ENCODE measurements at regions not wholly inside any gene's neighbourhood (a gene's known extent, or its start where the extent isn't known, plus 50 kb on each side); places are given as distances from the start of the nearest gene placed in this dataset.
"Not testable (repeated sequence)": the region's sequence is repeated elsewhere in the genome, so short reads cannot be mapped to it uniquely, and the experiment has no call there.

- H3K4me3 ChIP-seq (ENCODE audit: low read depth, low read length): no peak overlapping the region
- no peak for DNase-seq (ENCODE audit: low read depth)
- no peak for TF ChIP-seq CTCF (IDR thresholded peaks at IDR 0.05; ENCODE audit: insufficient read depth, low read depth, low read length, missing control alignments)
These were observed 316.5 kb upstream of the ADAMTS9 start for GRCh38 chr3:65004306-65004705.

DNA sequence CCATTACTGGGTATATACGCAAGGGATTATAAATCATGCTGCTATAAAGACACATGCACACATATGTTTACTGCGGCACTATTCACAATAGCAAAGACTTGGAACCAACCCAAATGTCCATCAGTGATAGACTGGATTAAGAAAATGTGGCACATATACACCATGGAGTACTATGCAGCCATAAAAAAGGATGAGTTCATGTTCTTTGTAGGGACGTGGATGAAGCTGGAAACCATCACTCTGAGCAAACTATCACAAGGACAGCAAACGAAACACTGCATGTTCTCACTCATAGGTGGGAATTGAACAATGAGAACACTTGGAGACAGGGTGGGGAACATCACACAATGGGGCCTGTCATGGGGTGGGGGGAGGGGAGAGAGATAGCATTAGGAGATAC is 313.3 kb upstream of the ADAMTS9 start:
- DNase-seq (ENCODE audit: low read depth); H3K4me3 ChIP-seq (ENCODE audit: low read depth, low read length): not testable (repeated sequence)

GRCh38 chr3:64998317-64998716 is 310.5 kb upstream of the ADAMTS9 start:
- TF ChIP-seq CTCF (IDR thresholded peaks at IDR 0.05; ENCODE audit: insufficient read depth, low read depth, low read length, missing control alignments): no peak
- H3K4me3 ChIP-seq (ENCODE audit: low read depth, low read length): no peak overlapping the region
- no peak for DNase-seq (ENCODE audit: low read depth)

DNA sequence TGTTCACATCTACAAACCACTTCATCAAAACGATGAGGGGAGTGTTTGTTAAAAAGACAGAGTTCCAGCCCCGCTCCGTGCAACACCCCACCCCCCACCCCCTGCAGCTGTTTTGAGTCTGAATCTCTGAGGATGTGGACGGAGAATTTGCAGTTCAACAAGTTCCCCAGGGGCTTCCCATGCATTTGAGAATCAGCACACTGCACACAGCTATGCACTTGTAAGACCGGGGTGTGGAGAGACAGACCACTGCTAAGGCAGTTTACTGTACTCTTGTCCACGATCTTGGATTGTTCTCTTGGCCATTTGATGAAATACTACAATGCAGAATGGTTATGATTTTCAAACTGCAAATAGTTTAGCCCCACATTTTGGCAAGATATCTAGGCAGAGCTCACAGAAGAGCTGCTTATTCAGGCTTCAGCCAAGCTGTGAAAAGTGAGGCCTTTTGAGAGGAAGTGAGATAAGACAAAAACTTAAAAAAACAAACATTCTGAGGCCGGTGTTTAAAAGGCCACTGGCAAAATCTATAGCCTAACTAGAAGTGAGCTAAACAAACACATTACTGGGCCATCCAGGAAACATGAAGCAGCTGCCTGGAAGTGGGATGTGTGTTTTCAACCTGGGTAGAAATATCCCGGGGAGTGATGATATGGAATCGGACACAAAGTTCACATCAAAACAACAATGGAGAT is 308.2 kb upstream of the ADAMTS9 start:
- TF ChIP-seq CTCF (IDR thresholded peaks at IDR 0.05; ENCODE audit: insufficient read depth, low read depth, low read length, missing control alignments): no peak

GRCh38 chr3:64993781-64994180 is 306.0 kb upstream of the ADAMTS9 start:
- TF ChIP-seq CTCF (IDR thresholded peaks at IDR 0.05; ENCODE audit: insufficient read depth, low read depth, low read length, missing control alignments): no peak
- no peak for DNase-seq (ENCODE audit: low read depth)
- H3K4me3 ChIP-seq (ENCODE audit: low read depth, low read length): no peak overlapping the region

More for the DNA sequence above, 308.2 kb upstream of the ADAMTS9 start:
- no peak overlapping the region for H3K4me3 ChIP-seq (ENCODE audit: low read depth, low read length)
- peak; percentile 22 for DNase-seq (ENCODE audit: low read depth)

DNA sequence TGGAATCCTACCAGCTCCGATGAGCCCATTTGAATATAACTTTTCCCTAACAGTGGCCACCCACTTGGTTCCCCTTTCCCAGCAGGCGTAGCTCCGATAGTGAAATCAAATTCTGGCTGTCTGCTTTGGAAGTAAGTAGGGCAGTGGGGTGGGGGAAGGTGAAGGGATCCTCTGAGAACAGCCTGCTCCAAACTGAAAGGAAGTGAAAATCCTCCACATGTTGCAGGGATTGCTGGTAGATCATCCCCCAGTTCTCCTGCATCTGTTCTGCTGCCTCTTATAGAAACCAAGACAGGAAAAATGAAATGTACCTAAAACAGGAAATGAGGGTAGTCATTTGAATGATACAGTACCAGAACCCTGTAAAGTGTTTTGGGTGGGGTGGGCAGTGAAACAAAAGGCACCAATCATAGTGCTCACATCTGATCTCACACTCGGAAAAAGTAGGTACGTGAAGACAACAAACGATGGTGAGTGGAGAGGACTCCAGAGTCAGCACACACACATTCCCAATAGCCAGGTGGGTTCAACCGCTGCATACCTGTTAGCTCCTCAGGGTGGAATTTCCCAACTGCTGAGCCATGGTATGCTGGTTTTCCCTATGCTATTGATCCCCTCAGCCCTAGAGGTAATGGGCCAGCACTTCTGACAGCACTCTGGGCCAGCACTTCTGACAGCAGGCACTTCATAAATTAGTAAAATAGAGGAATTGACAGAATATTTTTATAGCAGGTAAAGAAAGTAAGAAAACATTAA is 304.9 kb upstream of the ADAMTS9 start:
- DNase-seq (ENCODE audit: low read depth): no peak
- H3K4me3 ChIP-seq (ENCODE audit: low read depth, low read length): no peak overlapping the region

More for the DNA sequence above, 304.9 kb upstream of the ADAMTS9 start:
- no peak for TF ChIP-seq CTCF (IDR thresholded peaks at IDR 0.05; ENCODE audit: insufficient read depth, low read depth, low read length, missing control alignments)

Data from GM12865 (cell line).